ENCODE measurements at regions not wholly inside any gene's neighbourhood (a gene's known extent, or its start where the extent isn't known, plus 50 kb on each side); places are given as distances from the start of the nearest gene placed in this dataset.

- Histone ChIP-seq H3K4me3 (ENCODE audit: low read length) (no peak overlapping the region), H3F3A (ENCODE audit: low read length, unreplicated experiment) (no peaks in the 10 kb centered on the region), H3K79me2 (ENCODE audit: low read length) (no peaks in the 10 kb centered on the region), H3K9me3 (ENCODE audit: low read length) (no peaks in the 10 kb centered on the region), H3K27me3 (ENCODE audit: low read length) (peaks cover 43% of the 10 kb centered on the region; the same call in 1 of the 2 replicates), H3K9ac (ENCODE audit: low read length) (no peak overlapping the region), H4K20me1 (ENCODE audit: low read length) (no peaks in the 10 kb centered on the region), H2AFZ (ENCODE audit: low read length) (no peak overlapping the region), H3K9me2 (replicated peaks; ENCODE audit: low read length) (no peaks in the 10 kb centered on the region), H3K4me1 (ENCODE audit: insufficient read depth, low read length) (no peaks in the 10 kb centered on the region), H3K27ac (ENCODE audit: low read length) (no peak overlapping the region), H3K4me2 (ENCODE audit: low read length) (no peak overlapping the region), H3K36me3 (ENCODE audit: low read depth, low read length) (no peaks in the 10 kb centered on the region)
- DNase-seq (no peak), ATAC-seq (no peak)
- TF ChIP-seq EZH2 (IDR thresholded peaks at IDR 0.05; ENCODE audit: low read length, unreplicated experiment): no peak
- TF ChIP-seq EZH2phosphoT487 (IDR thresholded peaks at IDR 0.05; ENCODE audit: borderline replicate concordance, low read length): no peak
- no peak for TF ChIP-seq CTCF (conservative IDR thresholded peaks at IDR 0.05; ENCODE audit: low read depth, low read length)
- BruUV-seq (replicated peaks): no TSS peak
- ChIA-PET CTCF (no interaction called here), POLR2A (ENCODE audit: unreplicated experiment) (no interaction called here)
- intact Hi-C loops (cut with micrococcal nuclease): no loop called here
Observed at GRCh38 chr20:12860619-12861247, 148.0 kb upstream of the SPTLC3 start.

- DNase-seq (no peak), ATAC-seq (no peak)
- no peaks in the 10 kb centered on the region for H4K20me1 ChIP-seq (ENCODE audit: low read length)
- peaks cover 73% of the 10 kb centered on the region for H3K27me3 ChIP-seq (ENCODE audit: low read length)
- BruUV-seq (replicated peaks): no TSS peak
- no peak overlapping the region for H3K27ac ChIP-seq (ENCODE audit: low read length)
- H3K9me3 ChIP-seq (ENCODE audit: low read length): no peaks in the 10 kb centered on the region
- H3K36me3 ChIP-seq (ENCODE audit: low read depth, low read length): no peaks in the 10 kb centered on the region
- no peak overlapping the region for H3K9ac ChIP-seq (ENCODE audit: low read length)
- no peaks in the 10 kb centered on the region for H3K79me2 ChIP-seq (ENCODE audit: low read length)
- H3K4me2 ChIP-seq (ENCODE audit: low read length): no peak overlapping the region
- no peaks in the 10 kb centered on the region for H3K9me2 ChIP-seq (replicated peaks; ENCODE audit: low read length)
- CTCF ChIA-PET: no interaction called here
- TF ChIP-seq EZH2 (IDR thresholded peaks at IDR 0.05; ENCODE audit: low read length, unreplicated experiment): no peak
- no peak for TF ChIP-seq CTCF (conservative IDR thresholded peaks at IDR 0.05; ENCODE audit: low read depth, low read length)
- TF ChIP-seq EZH2phosphoT487 (IDR thresholded peaks at IDR 0.05; ENCODE audit: borderline replicate concordance, low read length): no peak
- no peaks in the 10 kb centered on the region for H3K4me1 ChIP-seq (ENCODE audit: insufficient read depth, low read length)
- intact Hi-C loops (cut with micrococcal nuclease): no loop called here
- no peak overlapping the region for H2AFZ ChIP-seq (ENCODE audit: low read length)
- no peak overlapping the region for H3K4me3 ChIP-seq (ENCODE audit: low read length)
- no peaks in the 10 kb centered on the region for H3F3A ChIP-seq (ENCODE audit: low read length, unreplicated experiment)
- POLR2A ChIA-PET (ENCODE audit: unreplicated experiment): no interaction called here
Observed at GRCh38 chr20:12869669-12870068, 139.1 kb upstream of the SPTLC3 start.

GRCh38 chr20:12870588-12870987, 138.2 kb upstream of the SPTLC3 start:
- POLR2A ChIA-PET (ENCODE audit: unreplicated experiment): no interaction called here
- no peaks in the 10 kb centered on the region for H3F3A ChIP-seq (ENCODE audit: low read length, unreplicated experiment)
- ATAC-seq (no peak), DNase-seq (no peak)
- intact Hi-C loops (cut with micrococcal nuclease): no loop called here
- H3K9me2 ChIP-seq (replicated peaks; ENCODE audit: low read length): no peaks in the 10 kb centered on the region
- H3K4me1 ChIP-seq (ENCODE audit: insufficient read depth, low read length): no peaks in the 10 kb centered on the region
- no peak overlapping the region for H3K9ac ChIP-seq (ENCODE audit: low read length)
- H3K9me3 ChIP-seq (ENCODE audit: low read length): no peaks in the 10 kb centered on the region
- BruUV-seq (replicated peaks): no TSS peak
- no peak overlapping the region for H3K27ac ChIP-seq (ENCODE audit: low read length)
- no peaks in the 10 kb centered on the region for H4K20me1 ChIP-seq (ENCODE audit: low read length)
- no peaks in the 10 kb centered on the region for H3K36me3 ChIP-seq (ENCODE audit: low read depth, low read length)
- H3K27me3 ChIP-seq (ENCODE audit: low read length): peaks cover 73% of the 10 kb centered on the region
- H3K4me3 ChIP-seq (ENCODE audit: low read length): no peak overlapping the region
- CTCF ChIA-PET: no interaction called here
- no peaks in the 10 kb centered on the region for H3K79me2 ChIP-seq (ENCODE audit: low read length)
- H3K4me2 ChIP-seq (ENCODE audit: low read length): no peak overlapping the region
- TF ChIP-seq CTCF (conservative IDR thresholded peaks at IDR 0.05; ENCODE audit: low read depth, low read length): no peak
- TF ChIP-seq EZH2phosphoT487 (IDR thresholded peaks at IDR 0.05; ENCODE audit: borderline replicate concordance, low read length): no peak
- no peak for TF ChIP-seq EZH2 (IDR thresholded peaks at IDR 0.05; ENCODE audit: low read length, unreplicated experiment)
- no peak overlapping the region for H2AFZ ChIP-seq (ENCODE audit: low read length)

Measured in PC-3 (cell line).